ACC112 (cell line): ENCODE measurements at regions not wholly inside any gene's neighbourhood (a gene's known extent, or its start where the extent isn't known, plus 50 kb on each side); places are given as distances from the start of the nearest gene placed in this dataset.
"Not testable (repeated sequence)": the region's sequence is repeated elsewhere in the genome, so short reads cannot be mapped to it uniquely, and the experiment has no call there.

ENCODE experiments used
- H2AFZ ChIP-seq: fragments of 200-600 bp; sonication (generic); one replicate; pipeline ENCODE4 v1.6.0; 2017; ENCODE audit warnings: antibody characterized with exemption, low read length; ENCODE audit not compliant: unreplicated experiment
- H3K27ac ChIP-seq: fragments of 200-600 bp; sonication (generic); 2 replicates; pipeline ENCODE4 v1.5.1; 2014; ENCODE audit warnings: low read depth, mild to moderate bottlenecking, antibody characterized with exemption, low read length, moderate library complexity
- H3K27me3 ChIP-seq: fragments of 200-600 bp; sonication (generic); 2 replicates; pipeline ENCODE4 v1.6.1; 2014; ENCODE audit warnings: mild to moderate bottlenecking, antibody characterized with exemption, low read length, moderate library complexity, mixed read lengths; ENCODE audit not compliant: insufficient read depth
- H3K36me3 ChIP-seq: fragments of 200-600 bp; sonication (generic); 2 replicates; pipeline ENCODE4 v1.6.1; 2016; ENCODE audit warnings: mild to moderate bottlenecking, antibody characterized with exemption, low read length, moderate library complexity, mixed read lengths; ENCODE audit not compliant: insufficient read depth
- H3K4me1 ChIP-seq: fragments of 200-600 bp; sonication (generic); one replicate; pipeline ENCODE4 v1.6.1; 2016; ENCODE audit warnings: low read length, mixed read lengths; ENCODE audit not compliant: insufficient read depth, unreplicated experiment, control insufficient read depth
- H3K4me3 ChIP-seq: fragments of 200-600 bp; sonication (generic); 2 replicates; pipeline ENCODE4 v1.5.1; 2014; ENCODE audit warnings: mild to moderate bottlenecking, low read depth, low read length
- H3K79me2 ChIP-seq: fragments of 200-600 bp; sonication (generic); one replicate; pipeline ENCODE4 v1.6.0; 2016; ENCODE audit warnings: low read length; ENCODE audit not compliant: control insufficient read depth, unreplicated experiment, insufficient read depth

- Histone ChIP-seq H3K27ac (no peak overlapping the region), H3K4me3 (no peak overlapping the region), H3K79me2 (no peaks in the 10 kb centered on the region), H3K36me3 (no peaks in the 10 kb centered on the region), H3K27me3 (no peaks in the 10 kb centered on the region), H2AFZ (no peak overlapping the region), H3K4me1 (no peaks in the 10 kb centered on the region)
Measured at GRCh38 chr7:138249975-138250374, 173.7 kb downstream of the AKR1D1 start.

GRCh38 chr7:138252666-138253065 is 176.4 kb downstream of the AKR1D1 start:
- H3K4me1 ChIP-seq, H3K27ac ChIP-seq, H3K79me2 ChIP-seq, H3K36me3 ChIP-seq, H2AFZ ChIP-seq, H3K4me3 ChIP-seq, H3K27me3 ChIP-seq: not testable (repeated sequence)

- Histone ChIP-seq H2AFZ (no peak overlapping the region), H3K27ac (no peak overlapping the region), H3K36me3 (no peaks in the 10 kb centered on the region), H3K27me3 (no peaks in the 10 kb centered on the region), H3K79me2 (no peaks in the 10 kb centered on the region), H3K4me3 (no peak overlapping the region), H3K4me1 (no peaks in the 10 kb centered on the region)
Measured at GRCh38 chr7:138254444-138254843, 178.2 kb downstream of the AKR1D1 start.

- H3K79me2 ChIP-seq: no peaks in the 10 kb centered on the region
- no peak overlapping the region for H3K4me3 ChIP-seq
- no peaks in the 10 kb centered on the region for H3K36me3 ChIP-seq
- no peaks in the 10 kb centered on the region for H3K27me3 ChIP-seq
- no peaks in the 10 kb centered on the region for H3K4me1 ChIP-seq
- H3K27ac ChIP-seq: no peak overlapping the region
- H2AFZ ChIP-seq: no peak overlapping the region
Measured at GRCh38 chr7:138257459-138258196, 181.4 kb downstream of the AKR1D1 start.

GRCh38 chr7:138258197-138258559 is 181.9 kb downstream of the AKR1D1 start:
- Histone ChIP-seq H3K36me3 (no peaks in the 10 kb centered on the region), H3K27ac (no peak overlapping the region), H2AFZ (no peak overlapping the region), H3K27me3 (no peaks in the 10 kb centered on the region), H3K4me3 (no peak overlapping the region), H3K79me2 (no peaks in the 10 kb centered on the region), H3K4me1 (no peaks in the 10 kb centered on the region)

GRCh38 chr7:138259675-138260074 is 183.4 kb downstream of the AKR1D1 start:
- Histone ChIP-seq H3K27ac (no peak overlapping the region), H3K79me2 (no peaks in the 10 kb centered on the region), H2AFZ (no peak overlapping the region)

GRCh38 chr7:138267934-138268333 is 191.7 kb downstream of the AKR1D1 start:
- Histone ChIP-seq H3K4me3 (no peak overlapping the region), H3K27me3 (no peaks in the 10 kb centered on the region), H3K4me1 (no peaks in the 10 kb centered on the region), H3K36me3 (no peaks in the 10 kb centered on the region), H3K27ac (no peak overlapping the region), H3K79me2 (no peaks in the 10 kb centered on the region), H2AFZ (no peak overlapping the region)

More at GRCh38 chr7:138259675-138260074, 183.4 kb downstream of the AKR1D1 start:
- Histone ChIP-seq H3K4me3 (no peak overlapping the region), H3K27me3 (no peaks in the 10 kb centered on the region), H3K4me1 (no peaks in the 10 kb centered on the region), H3K36me3 (no peaks in the 10 kb centered on the region)

- H3K36me3 ChIP-seq: no peaks in the 10 kb centered on the region
- no peak overlapping the region for H2AFZ ChIP-seq
- H3K4me3 ChIP-seq: no peak overlapping the region
- H3K27ac ChIP-seq: no peak overlapping the region
- no peaks in the 10 kb centered on the region for H3K4me1 ChIP-seq
- no peaks in the 10 kb centered on the region for H3K79me2 ChIP-seq
- H3K27me3 ChIP-seq: no peaks in the 10 kb centered on the region; the same call in 1 of the 2 replicates
Measured at GRCh38 chr7:138276891-138277290, 183.2 kb upstream of the TRIM24 start.

- Histone ChIP-seq H3K4me1 (no peaks in the 10 kb centered on the region), H3K27ac (no peak overlapping the region), H3K4me3 (no peak overlapping the region), H3K36me3 (no peaks in the 10 kb centered on the region), H3K79me2 (no peaks in the 10 kb centered on the region), H3K27me3 (no peaks in the 10 kb centered on the region; the same call in 1 of the 2 replicates), H2AFZ (no peak overlapping the region)
Measured at GRCh38 chr7:138278601-138279000, 181.5 kb upstream of the TRIM24 start.

GRCh38 chr7:138282997-138283396 is 177.1 kb upstream of the TRIM24 start:
- no peak overlapping the region for H2AFZ ChIP-seq
- H3K27ac ChIP-seq: no peak overlapping the region
- no peaks in the 10 kb centered on the region for H3K36me3 ChIP-seq
- H3K4me1 ChIP-seq: no peaks in the 10 kb centered on the region
- no peaks in the 10 kb centered on the region for H3K79me2 ChIP-seq
- no peaks in the 10 kb centered on the region; the same call in 1 of the 2 replicates for H3K27me3 ChIP-seq
- no peak overlapping the region for H3K4me3 ChIP-seq

GRCh38 chr7:138285129-138285528 is 174.9 kb upstream of the TRIM24 start:
- H3K36me3 ChIP-seq: no peaks in the 10 kb centered on the region
- no peak overlapping the region for H3K4me3 ChIP-seq
- no peaks in the 10 kb centered on the region for H3K4me1 ChIP-seq
- H3K27ac ChIP-seq: no peak overlapping the region
- no peaks in the 10 kb centered on the region; the same call in 1 of the 2 replicates for H3K27me3 ChIP-seq
- H2AFZ ChIP-seq: no peak overlapping the region
- H3K79me2 ChIP-seq: no peaks in the 10 kb centered on the region
